Keratinocyte (primary cell): ENCODE measurements at regions not wholly inside any gene's neighbourhood (a gene's known extent, or its start where the extent isn't known, plus 50 kb on each side); places are given as distances from the start of the nearest gene placed in this dataset.

Experiments used
- DNase-seq: peaks from one replicate; pipeline ENCODE4 v3.0.0-alpha.2; 2011; ENCODE audit warnings: low read depth, missing footprints, low spot score
- FAIRE-seq: peaks from 2 replicates; lab custom pipeline; 2011; peaks lifted over from hg19 to GRCh38; lab: Jason Lieb, UNC
- H2AFZ ChIP-seq: 2 replicates; pipeline ENCODE4 v1.6.0; 2012; ENCODE audit warnings: low read length, control low read depth, inconsistent platforms; ENCODE audit not compliant: control insufficient read depth
- H3K27ac ChIP-seq: 2 replicates; pipeline ENCODE4 v1.5.1; 2011; ENCODE audit warnings: low read length; ENCODE audit not compliant: control insufficient read depth, insufficient read depth
- H3K27me3 ChIP-seq: 3 replicates; pipeline ENCODE4 v1.6.0; 2011; ENCODE audit warnings: low read length; ENCODE audit not compliant: control insufficient read depth, insufficient read depth; ENCODE audit errors: extremely low read depth
- H3K36me3 ChIP-seq, 2 experiments: 2 replicates in 1 of 2; 3 replicates in 1 of 2; pipeline ENCODE4 v1.5.1; 2011; ENCODE audit warnings: low read length in 2 of 2, mild to moderate bottlenecking in 1 of 2; ENCODE audit not compliant: control insufficient read depth in 2 of 2, insufficient read depth in 2 of 2; ENCODE audit errors: extremely low read depth in 1 of 2
- H3K4me1 ChIP-seq: 3 replicates; pipeline ENCODE4 v1.5.1; 2011; ENCODE audit warnings: low read length; ENCODE audit not compliant: control insufficient read depth, insufficient read depth; ENCODE audit errors: extremely low read depth
- H3K4me2 ChIP-seq: 3 replicates; pipeline ENCODE4 v1.6.0; 2011; ENCODE audit warnings: low read depth, low read length; ENCODE audit not compliant: control insufficient read depth, insufficient read depth; ENCODE audit errors: extremely low read depth
- H3K4me3 ChIP-seq, 3 experiments: fragments of 200-600 bp in 1 of 3; sonication (generic) in 1 of 3; 2 replicates in 2 of 3; 3 replicates in 1 of 3; pipeline ENCODE4 v1.5.1; 2011 to 2016; ENCODE audit warnings: low read length in 3 of 3, mild to moderate bottlenecking in 3 of 3, control low read depth in 2 of 3, inconsistent platforms in 1 of 3, low read depth in 1 of 3, mixed read lengths in 1 of 3, mixed run types in 1 of 3, moderate library complexity in 1 of 3; ENCODE audit not compliant: control insufficient read depth in 2 of 3, insufficient read depth in 2 of 3; ENCODE audit errors: extremely low read depth in 1 of 3
- H3K79me2 ChIP-seq: 2 replicates; pipeline ENCODE4 v1.6.0; 2012; ENCODE audit warnings: low read length; ENCODE audit not compliant: control insufficient read depth, insufficient read depth
- H3K9ac ChIP-seq: 3 replicates; pipeline ENCODE4 v1.6.0; 2011; ENCODE audit warnings: low read length; ENCODE audit not compliant: control insufficient read depth, insufficient read depth; ENCODE audit errors: extremely low read depth
- H3K9me1 ChIP-seq: 3 replicates; pipeline ENCODE4 v1.6.0; 2011; ENCODE audit warnings: low read length; ENCODE audit not compliant: control insufficient read depth, insufficient read depth; ENCODE audit errors: extremely low read depth
- H3K9me3 ChIP-seq: 2 replicates; pipeline ENCODE4 v1.5.1; 2012; ENCODE audit warnings: low read depth, low read length; ENCODE audit not compliant: control insufficient read depth
- H4K20me1 ChIP-seq: 3 replicates; pipeline ENCODE4 v1.6.0; 2011; ENCODE audit warnings: low read length; ENCODE audit not compliant: control insufficient read depth, insufficient read depth; ENCODE audit errors: extremely low read depth
- EZH2 ChIP-seq: IDR thresholded peaks from one replicate; pipeline ENCODE4 v1.6.1; 2012; ENCODE audit warnings: inconsistent platforms, mild to moderate bottlenecking, low read length, moderate library complexity
- dilution Hi-C: fragments of 300-500 bp; cut with MboI; formaldehyde crosslinking; loops from one replicate; pipeline ENCODE4 v1.7.0; 2020; ENCODE audit warnings: low sequenced_read_pairs; ENCODE audit not compliant: extremely low pct_ligation_motif_present
- TF ChIP-seq, protein P1 (sequence below), 3 experiments: IDR thresholded peaks in 1 of 3; conservative IDR thresholded peaks in 1 of 3; optimal IDR thresholded peaks in 1 of 3; 2 replicates in 2 of 3; 3 replicates in 1 of 3; pipeline versions ENCODE3 to v1.5.1; 2011; ENCODE audit warnings: low read length in 3 of 3, mild to moderate bottlenecking in 3 of 3, moderate library complexity in 2 of 3, control low read depth in 1 of 3, inconsistent platforms in 1 of 3; ENCODE audit not compliant: insufficient read depth in 2 of 3; ENCODE audit errors: extremely low read depth in 1 of 3

DNA sequence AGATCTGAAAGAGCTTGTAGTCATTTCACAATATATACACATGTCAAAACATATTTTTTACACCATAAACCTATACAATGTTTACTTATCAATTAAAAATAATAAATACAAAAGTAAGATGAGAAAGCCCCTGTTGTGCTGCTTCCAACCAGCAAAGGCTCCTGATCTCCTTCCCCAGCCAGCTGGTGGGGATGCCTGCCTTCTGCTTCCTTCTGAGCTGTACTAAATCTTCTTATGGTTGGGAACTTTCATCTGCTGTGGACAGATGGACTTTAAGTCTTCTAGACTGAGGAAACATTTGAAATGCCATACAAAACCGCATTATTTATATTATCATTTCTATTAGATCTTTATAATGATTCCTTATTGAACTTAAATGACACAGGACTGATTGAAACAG is 745.3 kb upstream of the CHD1 start:
- no peak overlapping the region for H3K27ac ChIP-seq
- H3K79me2 ChIP-seq: no peaks in the 10 kb centered on the region
- no peaks in the 10 kb centered on the region for H3K4me1 ChIP-seq
- no peak for DNase-seq
- no peak overlapping the region for H2AFZ ChIP-seq
- FAIRE-seq: no peak
- no peaks in the 10 kb centered on the region for H3K27me3 ChIP-seq
- no peaks in the 10 kb centered on the region for H3K9me3 ChIP-seq
- no peaks in the 10 kb centered on the region for H3K36me3 ChIP-seq
- dilution Hi-C loops: no loop called here
- H3K4me2 ChIP-seq: no peak overlapping the region
- H4K20me1 ChIP-seq: no peaks in the 10 kb centered on the region
- TF ChIP-seq, protein P1, sequence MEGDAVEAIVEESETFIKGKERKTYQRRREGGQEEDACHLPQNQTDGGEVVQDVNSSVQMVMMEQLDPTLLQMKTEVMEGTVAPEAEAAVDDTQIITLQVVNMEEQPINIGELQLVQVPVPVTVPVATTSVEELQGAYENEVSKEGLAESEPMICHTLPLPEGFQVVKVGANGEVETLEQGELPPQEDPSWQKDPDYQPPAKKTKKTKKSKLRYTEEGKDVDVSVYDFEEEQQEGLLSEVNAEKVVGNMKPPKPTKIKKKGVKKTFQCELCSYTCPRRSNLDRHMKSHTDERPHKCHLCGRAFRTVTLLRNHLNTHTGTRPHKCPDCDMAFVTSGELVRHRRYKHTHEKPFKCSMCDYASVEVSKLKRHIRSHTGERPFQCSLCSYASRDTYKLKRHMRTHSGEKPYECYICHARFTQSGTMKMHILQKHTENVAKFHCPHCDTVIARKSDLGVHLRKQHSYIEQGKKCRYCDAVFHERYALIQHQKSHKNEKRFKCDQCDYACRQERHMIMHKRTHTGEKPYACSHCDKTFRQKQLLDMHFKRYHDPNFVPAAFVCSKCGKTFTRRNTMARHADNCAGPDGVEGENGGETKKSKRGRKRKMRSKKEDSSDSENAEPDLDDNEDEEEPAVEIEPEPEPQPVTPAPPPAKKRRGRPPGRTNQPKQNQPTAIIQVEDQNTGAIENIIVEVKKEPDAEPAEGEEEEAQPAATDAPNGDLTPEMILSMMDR (optimal IDR thresholded peaks at IDR 0.05 in 1 of 3, IDR thresholded peaks at IDR 0.05 in 1 of 3, conservative IDR thresholded peaks at IDR 0.05 in 1 of 3; ENCODE audit: extremely low read depth in 1 of 3, insufficient read depth in 2 of 3, low read length in 3 of 3): no peak
- TF ChIP-seq EZH2: no peak
- H3K9me1 ChIP-seq: no peaks in the 10 kb centered on the region
- H3K9ac ChIP-seq: no peak overlapping the region
- no peak overlapping the region for H3K4me3 ChIP-seq

DNA sequence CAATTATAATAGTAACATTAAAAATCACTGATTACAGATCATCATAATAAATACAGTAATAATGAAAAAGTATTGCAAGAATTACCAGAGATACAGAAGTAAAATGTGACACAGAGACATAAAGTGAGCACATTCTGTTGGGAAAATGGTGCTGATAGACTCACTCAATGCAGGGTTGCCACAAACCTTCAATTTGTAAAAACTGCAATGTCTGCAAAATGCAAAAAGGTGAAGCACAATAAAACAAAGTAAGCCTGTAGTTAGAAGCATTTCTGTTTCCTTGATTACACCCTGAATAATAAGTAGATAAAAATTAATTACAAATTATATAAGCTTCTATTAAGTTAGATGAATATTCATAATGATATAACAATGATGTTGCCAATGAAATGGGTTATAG is 736.2 kb upstream of the CHD1 start:
- Histone ChIP-seq H3K36me3 (no peaks in the 10 kb centered on the region), H3K79me2 (no peaks in the 10 kb centered on the region), H3K9ac (no peak overlapping the region), H2AFZ (no peak overlapping the region), H3K4me3 (no peak overlapping the region), H4K20me1 (no peaks in the 10 kb centered on the region), H3K27me3 (no peaks in the 10 kb centered on the region), H3K4me2 (no peak overlapping the region), H3K4me1 (no peaks in the 10 kb centered on the region), H3K9me3 (no peaks in the 10 kb centered on the region), H3K9me1 (no peaks in the 10 kb centered on the region), H3K27ac (no peak overlapping the region)
- no peak for FAIRE-seq
- DNase-seq: no peak
- TF ChIP-seq, protein P1 (optimal IDR thresholded peaks at IDR 0.05 in 1 of 3, IDR thresholded peaks at IDR 0.05 in 1 of 3, conservative IDR thresholded peaks at IDR 0.05 in 1 of 3; ENCODE audit: extremely low read depth in 1 of 3, insufficient read depth in 2 of 3, low read length in 3 of 3): no peak
- TF ChIP-seq EZH2: no peak
- dilution Hi-C loops: no loop called here
